Endothelial cell (in vitro differentiated cells): ENCODE measurements at regions not wholly inside any gene's neighbourhood (a gene's known extent, or its start where the extent isn't known, plus 50 kb on each side); places are given as distances from the start of the nearest gene placed in this dataset.

Source experiments
- DNase-seq: peaks from one replicate; pipeline ENCODE4 v3.0.0; 2021; ENCODE audit warnings: low spot score
- H3K27ac Mint-ChIP-seq: one replicate; pipeline ENCODE4 v1.8.0; 2021; ENCODE audit warnings: mixed read lengths, inconsistent platforms; ENCODE audit not compliant: unreplicated experiment
- H3K27me3 Mint-ChIP-seq: one replicate; pipeline ENCODE4 v1.8.0; 2021; ENCODE audit warnings: mild to moderate bottlenecking, moderate library complexity, mixed read lengths, inconsistent platforms; ENCODE audit not compliant: unreplicated experiment
- H3K36me3 Mint-ChIP-seq: one replicate; pipeline ENCODE4 v1.8.0; 2021; ENCODE audit warnings: mild to moderate bottlenecking, low read depth, mixed read lengths, inconsistent platforms; ENCODE audit not compliant: unreplicated experiment
- H3K4me1 Mint-ChIP-seq: one replicate; pipeline ENCODE4 v1.8.0; 2021; ENCODE audit warnings: mild to moderate bottlenecking, mixed read lengths, inconsistent platforms; ENCODE audit not compliant: unreplicated experiment
- H3K4me3 Mint-ChIP-seq: one replicate; pipeline ENCODE4 v1.8.0; 2021; ENCODE audit warnings: mild to moderate bottlenecking, mixed read lengths, inconsistent platforms; ENCODE audit not compliant: unreplicated experiment
- H3K9me3 Mint-ChIP-seq: one replicate; pipeline ENCODE4 v1.8.0; 2021; ENCODE audit warnings: mixed read lengths, inconsistent platforms; ENCODE audit not compliant: unreplicated experiment
- CTCF ChIP-seq: fragments of 200-600 bp; sonication (generic); IDR thresholded peaks from one replicate; pipeline ENCODE4 v1.5.0; 2021; ENCODE audit warnings: antibody characterized with exemption; ENCODE audit not compliant: unreplicated experiment

GRCh38 chr20:40326784-40327183, 362.3 kb downstream of the MAFB start:
- no peak overlapping the region for H3K27ac Mint-ChIP-seq
- no peaks in the 10 kb centered on the region for H3K4me1 Mint-ChIP-seq
- no peaks in the 10 kb centered on the region for H3K9me3 Mint-ChIP-seq
- DNase-seq = no peak
- H3K36me3 Mint-ChIP-seq = no peaks in the 10 kb centered on the region
- no peaks in the 10 kb centered on the region for H3K27me3 Mint-ChIP-seq
- H3K4me3 Mint-ChIP-seq = no peak overlapping the region
- TF ChIP-seq CTCF = no peak

DNA sequence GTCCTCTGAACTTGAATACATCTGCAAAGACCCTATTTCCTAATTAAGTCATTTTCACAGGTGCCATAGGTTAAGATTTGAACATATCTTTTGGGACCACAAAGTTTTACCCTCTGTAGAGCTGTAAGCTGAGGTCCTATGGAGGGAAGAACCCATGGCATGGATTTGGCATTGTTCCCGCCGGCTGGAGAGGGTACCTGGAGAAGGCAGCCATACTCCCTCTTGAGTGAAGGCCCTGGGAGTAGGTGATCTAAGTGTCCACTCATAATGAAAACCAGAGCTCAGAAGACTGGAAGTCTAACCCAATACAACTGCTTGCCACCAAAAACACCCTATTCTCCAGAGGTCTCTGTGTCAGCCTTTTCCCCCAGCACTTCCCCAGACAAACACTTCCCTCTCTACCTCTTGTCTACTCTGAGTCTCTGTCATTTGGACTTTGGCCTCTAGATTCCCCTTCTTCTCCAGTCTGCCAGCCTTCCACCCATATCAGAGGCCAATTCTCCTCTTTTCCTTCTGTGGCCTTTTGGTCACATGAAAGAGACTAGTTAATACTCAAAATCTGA, 363.9 kb downstream of the MAFB start:
- TF ChIP-seq CTCF = no peak
- Mint-ChIP-seq H3K36me3 (no peaks in the 10 kb centered on the region), H3K27ac (no peak overlapping the region), H3K4me3 (no peak overlapping the region), H3K27me3 (no peaks in the 10 kb centered on the region), H3K4me1 (no peaks in the 10 kb centered on the region), H3K9me3 (no peaks in the 10 kb centered on the region)
- DNase-seq = no peak

- no peaks in the 10 kb centered on the region for H3K36me3 Mint-ChIP-seq
- H3K27ac Mint-ChIP-seq = no peak overlapping the region
- H3K9me3 Mint-ChIP-seq = no peaks in the 10 kb centered on the region
- no peak overlapping the region for H3K4me3 Mint-ChIP-seq
- H3K27me3 Mint-ChIP-seq = no peaks in the 10 kb centered on the region
- no peak for TF ChIP-seq CTCF
- no peak for DNase-seq
- no peaks in the 10 kb centered on the region for H3K4me1 Mint-ChIP-seq
These were observed 365.7 kb downstream of the MAFB start for GRCh38 chr20:40323361-40323794.

- Mint-ChIP-seq H3K27me3 (no peaks in the 10 kb centered on the region), H3K36me3 (no peaks in the 10 kb centered on the region), H3K27ac (no peak overlapping the region), H3K4me3 (no peak overlapping the region), H3K9me3 (no peaks in the 10 kb centered on the region), H3K4me1 (no peaks in the 10 kb centered on the region)
- no peak for DNase-seq
- TF ChIP-seq CTCF = no peak
These were observed 366.1 kb downstream of the MAFB start for GRCh38 chr20:40322941-40323340.

- TF ChIP-seq CTCF = no peak
- Mint-ChIP-seq H3K9me3 (no peaks in the 10 kb centered on the region), H3K27me3 (no peaks in the 10 kb centered on the region), H3K27ac (no peak overlapping the region), H3K4me3 (no peak overlapping the region), H3K4me1 (no peaks in the 10 kb centered on the region), H3K36me3 (no peaks in the 10 kb centered on the region)
- DNase-seq = no peak
These were observed 368.5 kb downstream of the MAFB start for GRCh38 chr20:40320517-40321011.
